ENCODE measurements at regions not wholly inside any gene's neighbourhood (a gene's known extent, or its start where the extent isn't known, plus 50 kb on each side); places are given as distances from the start of the nearest gene placed in this dataset.

- no peaks in the 10 kb centered on the region for H3K79me1 ChIP-seq (ENCODE audit: low read length)
- H3K27ac ChIP-seq (ENCODE audit: low read depth, low read length), result no peak overlapping the region
- no peak overlapping the region for H3K23ac ChIP-seq (ENCODE audit: low read length)
- no peak overlapping the region for H2BK120ac ChIP-seq (ENCODE audit: low read depth, low read length)
- H3K4me1 ChIP-seq (ENCODE audit: control insufficient read depth, low read depth, low read length), result no peaks in the 10 kb centered on the region
- H3K4me2 ChIP-seq (ENCODE audit: low read length), result no peak overlapping the region
- no peak overlapping the region for H2BK5ac ChIP-seq (ENCODE audit: low read length)
- no peak overlapping the region for H2AK5ac ChIP-seq (ENCODE audit: low read length)
- no peak overlapping the region for H3K4ac ChIP-seq (ENCODE audit: low read depth, low read length)
- no peaks in the 10 kb centered on the region for H3K79me2 ChIP-seq (ENCODE audit: control insufficient read depth, insufficient read depth, low read length)
- H2BK15ac ChIP-seq (replicated peaks; ENCODE audit: low read depth), result no peak overlapping the region
- no peak overlapping the region for H4K8ac ChIP-seq (ENCODE audit: low read depth, low read length)
- WGBS (ENCODE audit: extremely low coverage, insufficient coverage, low lambda C conversion rate), result no CpG with 5 or more reads among the region's 3 CpGs
- no peak overlapping the region for H3K56ac ChIP-seq (ENCODE audit: low read length)
- no peak overlapping the region for H3K9ac ChIP-seq (ENCODE audit: low read length)
- no peak overlapping the region for H4K5ac ChIP-seq (ENCODE audit: low read length)
- H3K4me3 ChIP-seq (ENCODE audit: low read length), result no peak overlapping the region
- H3K36me3 ChIP-seq (ENCODE audit: control insufficient read depth, insufficient read depth, low read length), result no peaks in the 10 kb centered on the region
- no peak overlapping the region for H3K18ac ChIP-seq (ENCODE audit: low read length)
- no peak for DNase-seq
- no peaks in the 10 kb centered on the region for H3K27me3 ChIP-seq (ENCODE audit: insufficient read depth, low read length, poor library complexity)
Measured at GRCh38 chr1:116454940-116455339, 81.9 kb downstream of the ATP1A1 start.

DNA sequence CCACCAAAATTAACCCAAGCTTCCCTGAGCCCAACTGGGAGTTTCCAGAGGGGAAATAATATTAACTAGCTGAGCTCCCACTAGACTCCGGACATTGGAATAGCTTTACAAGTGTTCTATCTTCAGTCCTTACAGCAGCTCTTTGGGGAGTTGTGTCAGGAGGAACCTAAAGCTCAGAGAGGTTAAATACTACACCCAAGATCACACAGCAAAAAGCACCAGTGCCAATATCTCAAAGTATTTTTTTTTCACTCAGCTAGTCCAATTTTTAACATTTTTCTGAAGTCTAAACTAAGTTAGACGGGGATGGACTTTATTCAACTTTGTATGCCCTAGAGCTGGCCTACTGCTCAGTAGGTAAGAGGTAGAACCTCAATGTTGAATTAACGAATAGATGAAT lies 82.5 kb downstream of the ATP1A1 start:
- Histone ChIP-seq H2AK5ac (ENCODE audit: low read length) (no peak overlapping the region), H3K79me1 (ENCODE audit: low read length) (no peaks in the 10 kb centered on the region), H3K27ac (ENCODE audit: low read depth, low read length) (no peak overlapping the region), H3K23ac (ENCODE audit: low read length) (no peak overlapping the region), H3K9ac (ENCODE audit: low read length) (no peak overlapping the region), H2BK15ac (replicated peaks; ENCODE audit: low read depth) (no peak overlapping the region), H2BK120ac (ENCODE audit: low read depth, low read length) (no peak overlapping the region), H3K18ac (ENCODE audit: low read length) (no peak overlapping the region), H3K56ac (ENCODE audit: low read length) (no peak overlapping the region), H3K4me3 (ENCODE audit: low read length) (no peak overlapping the region), H3K27me3 (ENCODE audit: insufficient read depth, low read length, poor library complexity) (no peaks in the 10 kb centered on the region), H2BK5ac (ENCODE audit: low read length) (no peak overlapping the region), H3K79me2 (ENCODE audit: control insufficient read depth, insufficient read depth, low read length) (no peaks in the 10 kb centered on the region), H4K5ac (ENCODE audit: low read length) (no peak overlapping the region), H3K4me2 (ENCODE audit: low read length) (no peak overlapping the region), H3K36me3 (ENCODE audit: control insufficient read depth, insufficient read depth, low read length) (no peaks in the 10 kb centered on the region), H3K4ac (ENCODE audit: low read depth, low read length) (no peak overlapping the region), H4K8ac (ENCODE audit: low read depth, low read length) (no peak overlapping the region), H3K4me1 (ENCODE audit: control insufficient read depth, low read depth, low read length) (no peaks in the 10 kb centered on the region)
- DNase-seq, result no peak
- no CpG with 5 or more reads among the region's 3 CpGs for WGBS (ENCODE audit: extremely low coverage, insufficient coverage, low lambda C conversion rate)

DNA sequence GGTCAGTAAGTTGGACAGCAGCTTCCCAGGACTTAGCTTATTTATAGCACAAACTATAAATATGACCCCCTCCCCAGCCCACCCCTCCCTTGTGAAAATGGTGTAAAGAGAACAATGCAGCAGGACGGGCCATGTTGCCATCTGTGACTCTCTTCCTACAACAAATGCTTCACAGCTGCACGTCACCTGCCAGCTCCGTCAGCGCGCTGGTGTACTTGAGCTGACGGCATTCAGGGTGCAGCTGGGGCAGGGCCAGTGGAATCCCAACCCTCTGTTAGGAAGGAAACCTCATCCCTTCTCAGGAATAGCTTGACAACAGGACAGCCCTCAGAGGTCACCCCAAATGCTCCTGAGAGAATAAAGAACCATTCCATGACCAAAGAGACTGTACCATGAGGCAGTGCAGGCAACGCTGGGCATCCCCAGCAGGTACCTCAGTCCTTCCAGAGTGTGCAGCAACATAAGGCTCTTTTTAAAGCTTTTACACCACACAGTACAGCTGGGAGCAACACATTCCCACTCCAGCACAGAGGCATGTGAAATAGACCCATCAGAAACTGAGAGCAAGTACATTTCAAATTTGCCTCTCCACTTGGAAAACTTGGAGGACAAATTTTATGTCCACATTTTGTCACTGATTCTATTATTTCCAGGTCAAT lies 85.0 kb downstream of the ATP1A1 start:
- Histone ChIP-seq H3K9ac (ENCODE audit: low read length) (no peak overlapping the region), H2AK5ac (ENCODE audit: low read length) (no peak overlapping the region), H2BK5ac (ENCODE audit: low read length) (no peak overlapping the region), H4K5ac (ENCODE audit: low read length) (no peak overlapping the region), H3K23ac (ENCODE audit: low read length) (no peak overlapping the region), H3K79me2 (ENCODE audit: control insufficient read depth, insufficient read depth, low read length) (no peaks in the 10 kb centered on the region), H3K4me2 (ENCODE audit: low read length) (no peak overlapping the region), H3K79me1 (ENCODE audit: low read length) (no peaks in the 10 kb centered on the region), H2BK120ac (ENCODE audit: low read depth, low read length) (no peak overlapping the region), H3K56ac (ENCODE audit: low read length) (no peak overlapping the region), H3K4me3 (ENCODE audit: low read length) (no peak overlapping the region), H3K36me3 (ENCODE audit: control insufficient read depth, insufficient read depth, low read length) (no peaks in the 10 kb centered on the region), H3K18ac (ENCODE audit: low read length) (no peak overlapping the region), H3K4ac (ENCODE audit: low read depth, low read length) (no peak overlapping the region), H3K27me3 (ENCODE audit: insufficient read depth, low read length, poor library complexity) (no peaks in the 10 kb centered on the region), H3K27ac (ENCODE audit: low read depth, low read length) (no peak overlapping the region), H4K8ac (ENCODE audit: low read depth, low read length) (no peak overlapping the region), H2BK15ac (replicated peaks; ENCODE audit: low read depth) (no peak overlapping the region), H3K4me1 (ENCODE audit: control insufficient read depth, low read depth, low read length) (no peaks in the 10 kb centered on the region)
- DNase-seq, result no peak
- no CpG with 5 or more reads among the region's 7 CpGs for whole genome bisulfite sequencing (ENCODE audit: extremely low coverage, insufficient coverage, low lambda C conversion rate)

- no CpG with 5 or more reads among the region's 7 CpGs for WGBS (ENCODE audit: extremely low coverage, insufficient coverage, low lambda C conversion rate)
- no peak overlapping the region for H2AK5ac ChIP-seq (ENCODE audit: low read length)
- H3K36me3 ChIP-seq (ENCODE audit: control insufficient read depth, insufficient read depth, low read length), result no peaks in the 10 kb centered on the region
- H3K4me1 ChIP-seq (ENCODE audit: control insufficient read depth, low read depth, low read length), result no peaks in the 10 kb centered on the region
- no peaks in the 10 kb centered on the region for H3K79me1 ChIP-seq (ENCODE audit: low read length)
- H3K9ac ChIP-seq (ENCODE audit: low read length), result no peak overlapping the region
- H3K79me2 ChIP-seq (ENCODE audit: control insufficient read depth, insufficient read depth, low read length), result no peaks in the 10 kb centered on the region
- H2BK5ac ChIP-seq (ENCODE audit: low read length), result no peak overlapping the region
- H3K4me2 ChIP-seq (ENCODE audit: low read length), result no peak overlapping the region
- H4K8ac ChIP-seq (ENCODE audit: low read depth, low read length), result no peak overlapping the region
- DNase-seq, result no peak
- no peak overlapping the region for H3K4me3 ChIP-seq (ENCODE audit: low read length)
- no peak overlapping the region for H3K18ac ChIP-seq (ENCODE audit: low read length)
- peak overlapping the region; percentile 59 for H3K56ac ChIP-seq (ENCODE audit: low read length)
- H3K4ac ChIP-seq (ENCODE audit: low read depth, low read length), result no peak overlapping the region
- no peak overlapping the region for H4K5ac ChIP-seq (ENCODE audit: low read length)
- no peak overlapping the region for H3K23ac ChIP-seq (ENCODE audit: low read length)
- no peak overlapping the region for H2BK15ac ChIP-seq (replicated peaks; ENCODE audit: low read depth)
- no peak overlapping the region for H3K27ac ChIP-seq (ENCODE audit: low read depth, low read length)
- H3K27me3 ChIP-seq (ENCODE audit: insufficient read depth, low read length, poor library complexity), result no peaks in the 10 kb centered on the region
- H2BK120ac ChIP-seq (ENCODE audit: low read depth, low read length), result no peak overlapping the region
Measured at GRCh38 chr1:116458695-116459094, 85.7 kb downstream of the ATP1A1 start.

DNA sequence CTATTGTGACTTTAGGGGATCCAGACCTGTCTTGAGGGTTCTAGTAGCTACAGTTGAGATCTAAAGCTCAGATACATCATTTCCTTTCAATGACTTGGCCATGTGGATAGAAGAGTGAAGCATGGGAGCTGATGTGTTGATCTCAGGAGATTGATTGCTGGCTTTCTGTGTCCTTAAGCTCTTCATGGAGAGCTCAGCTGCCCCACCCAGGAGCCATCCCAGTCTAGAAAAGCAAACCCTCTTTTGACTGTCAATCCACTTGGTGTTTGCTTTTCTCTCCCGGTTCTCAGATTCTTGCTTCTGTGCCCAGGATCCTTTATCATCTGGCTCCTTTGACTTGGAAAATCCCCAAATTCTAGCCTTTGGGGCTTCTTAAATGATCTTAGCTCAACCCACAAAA lies 87.2 kb downstream of the ATP1A1 start:
- Histone ChIP-seq H2BK15ac (replicated peaks; ENCODE audit: low read depth) (no peak overlapping the region), H3K56ac (ENCODE audit: low read length) (no peak overlapping the region), H2BK5ac (ENCODE audit: low read length) (no peak overlapping the region), H3K27ac (ENCODE audit: low read depth, low read length) (no peak overlapping the region), H4K8ac (ENCODE audit: low read depth, low read length) (no peak overlapping the region), H2AK5ac (ENCODE audit: low read length) (no peak overlapping the region), H3K4ac (ENCODE audit: low read depth, low read length) (no peak overlapping the region), H4K5ac (ENCODE audit: low read length) (no peak overlapping the region), H3K79me2 (ENCODE audit: control insufficient read depth, insufficient read depth, low read length) (no peaks in the 10 kb centered on the region), H2BK120ac (ENCODE audit: low read depth, low read length) (no peak overlapping the region), H3K36me3 (ENCODE audit: control insufficient read depth, insufficient read depth, low read length) (no peaks in the 10 kb centered on the region), H3K27me3 (ENCODE audit: insufficient read depth, low read length, poor library complexity) (no peaks in the 10 kb centered on the region), H3K23ac (ENCODE audit: low read length) (no peak overlapping the region), H3K4me2 (ENCODE audit: low read length) (no peak overlapping the region), H3K18ac (ENCODE audit: low read length) (no peak overlapping the region), H3K4me1 (ENCODE audit: control insufficient read depth, low read depth, low read length) (no peaks in the 10 kb centered on the region), H3K9ac (ENCODE audit: low read length) (no peak overlapping the region), H3K4me3 (ENCODE audit: low read length) (no peak overlapping the region), H3K79me1 (ENCODE audit: low read length) (no peaks in the 10 kb centered on the region)
- WGBS (ENCODE audit: extremely low coverage, insufficient coverage, low lambda C conversion rate), result no CpG with 5 or more reads among the region's 1 CpG
- DNase-seq, result no peak

DNA sequence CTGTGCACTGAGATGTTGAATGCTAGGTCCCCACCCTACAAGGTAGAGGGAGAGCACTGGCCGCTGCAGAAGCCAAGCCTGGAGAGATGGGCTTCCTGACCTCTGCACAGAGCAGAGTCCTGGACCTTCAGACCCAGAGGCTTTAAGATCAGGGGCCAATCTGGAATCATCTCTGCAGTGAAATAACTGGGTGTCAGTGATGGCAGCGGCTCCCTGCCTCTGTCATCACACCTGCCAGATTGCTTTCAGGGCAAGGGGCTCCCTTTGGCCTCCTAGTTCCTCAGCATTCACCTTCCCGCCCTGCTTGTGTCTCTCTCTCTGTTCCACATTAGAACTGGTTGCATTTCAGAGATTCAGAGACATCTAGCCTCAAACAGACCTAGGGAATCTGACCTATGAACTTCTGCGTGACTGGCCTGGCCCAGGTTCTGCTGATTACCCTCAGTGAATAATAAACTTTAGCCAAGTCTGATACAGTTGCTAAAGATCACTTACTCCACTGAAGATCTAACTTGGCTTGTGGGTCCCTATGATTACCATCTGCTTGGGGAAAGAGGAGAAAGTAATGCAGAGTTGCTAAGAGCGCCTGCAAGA lies 87.8 kb downstream of the ATP1A1 start:
- Histone ChIP-seq H3K36me3 (ENCODE audit: control insufficient read depth, insufficient read depth, low read length) (no peaks in the 10 kb centered on the region), H2AK5ac (ENCODE audit: low read length) (no peak overlapping the region), H3K27me3 (ENCODE audit: insufficient read depth, low read length, poor library complexity) (no peaks in the 10 kb centered on the region), H2BK5ac (ENCODE audit: low read length) (no peak overlapping the region), H3K23ac (ENCODE audit: low read length) (no peak overlapping the region), H3K79me1 (ENCODE audit: low read length) (no peaks in the 10 kb centered on the region), H4K5ac (ENCODE audit: low read length) (no peak overlapping the region), H3K18ac (ENCODE audit: low read length) (no peak overlapping the region), H4K8ac (ENCODE audit: low read depth, low read length) (no peak overlapping the region), H3K9ac (ENCODE audit: low read length) (no peak overlapping the region), H2BK120ac (ENCODE audit: low read depth, low read length) (no peak overlapping the region), H3K56ac (ENCODE audit: low read length) (no peak overlapping the region), H3K4me3 (ENCODE audit: low read length) (no peak overlapping the region), H3K79me2 (ENCODE audit: control insufficient read depth, insufficient read depth, low read length) (no peaks in the 10 kb centered on the region), H3K4me1 (ENCODE audit: control insufficient read depth, low read depth, low read length) (no peaks in the 10 kb centered on the region), H3K4me2 (ENCODE audit: low read length) (no peak overlapping the region), H3K27ac (ENCODE audit: low read depth, low read length) (no peak overlapping the region), H2BK15ac (replicated peaks; ENCODE audit: low read depth) (no peak overlapping the region), H3K4ac (ENCODE audit: low read depth, low read length) (no peak overlapping the region)
- no peak for DNase-seq
- WGBS (ENCODE audit: extremely low coverage, insufficient coverage, low lambda C conversion rate), result no CpG with 5 or more reads among the region's 5 CpGs

Data from mesendoderm (in vitro differentiated cells).